Esophagus muscularis mucosa (tissue), 3 donors: ENCODE measurements at regions not wholly inside any gene's neighbourhood (a gene's known extent, or its start where the extent isn't known, plus 50 kb on each side); places are given as distances from the start of the nearest gene placed in this dataset.

Experiments
- POLR2A ChIP-seq: fragments of 450-650 bp; IDR thresholded peaks from one replicate; pipeline ENCODE4 v1.6.1; 2017; ENCODE audit warnings: antibody characterized with exemption, moderate library complexity, mild to moderate bottlenecking, low read depth
- POLR2AphosphoS5 ChIP-seq, 2 donors: sonication (generic); formaldehyde crosslinking; IDR thresholded peaks; one replicate each; pipeline ENCODE4 v1.6.1; 2017; ENCODE audit warnings: antibody characterized with exemption in 2 of 2
- TF ChIP-seq, protein P1 (sequence below), 3 experiments: fragments of 200-600 bp in 2 of 3; fragments of 450-650 bp in 1 of 3; sonication (generic) in 2 of 3; IDR thresholded peaks; one replicate each; pipeline ENCODE4 v1.5.1; 2017 to 2019; ENCODE audit warnings: antibody characterized with exemption in 3 of 3, mild to moderate bottlenecking in 2 of 3, moderate library complexity in 1 of 3

DNA sequence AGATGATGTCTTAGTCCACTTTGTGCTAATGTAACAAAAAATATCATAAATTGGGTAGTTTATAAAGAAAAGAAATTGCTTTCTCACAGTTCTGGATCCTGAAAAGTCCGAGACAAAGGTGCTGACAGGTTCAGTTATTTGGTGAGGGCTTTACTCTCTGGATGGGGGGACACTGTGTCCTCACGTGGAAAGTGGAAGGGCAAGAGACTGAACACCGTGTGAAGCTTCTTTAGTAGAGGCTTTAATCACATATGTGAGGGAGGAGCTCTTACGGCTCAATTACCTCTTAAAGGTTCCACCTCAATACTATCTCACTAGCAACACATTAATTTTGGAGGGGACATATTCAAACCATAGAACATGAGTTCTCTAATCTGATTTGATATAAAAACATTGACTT lies 204.3 kb downstream of the FSIP2 start:
- TF ChIP-seq, protein P1, sequence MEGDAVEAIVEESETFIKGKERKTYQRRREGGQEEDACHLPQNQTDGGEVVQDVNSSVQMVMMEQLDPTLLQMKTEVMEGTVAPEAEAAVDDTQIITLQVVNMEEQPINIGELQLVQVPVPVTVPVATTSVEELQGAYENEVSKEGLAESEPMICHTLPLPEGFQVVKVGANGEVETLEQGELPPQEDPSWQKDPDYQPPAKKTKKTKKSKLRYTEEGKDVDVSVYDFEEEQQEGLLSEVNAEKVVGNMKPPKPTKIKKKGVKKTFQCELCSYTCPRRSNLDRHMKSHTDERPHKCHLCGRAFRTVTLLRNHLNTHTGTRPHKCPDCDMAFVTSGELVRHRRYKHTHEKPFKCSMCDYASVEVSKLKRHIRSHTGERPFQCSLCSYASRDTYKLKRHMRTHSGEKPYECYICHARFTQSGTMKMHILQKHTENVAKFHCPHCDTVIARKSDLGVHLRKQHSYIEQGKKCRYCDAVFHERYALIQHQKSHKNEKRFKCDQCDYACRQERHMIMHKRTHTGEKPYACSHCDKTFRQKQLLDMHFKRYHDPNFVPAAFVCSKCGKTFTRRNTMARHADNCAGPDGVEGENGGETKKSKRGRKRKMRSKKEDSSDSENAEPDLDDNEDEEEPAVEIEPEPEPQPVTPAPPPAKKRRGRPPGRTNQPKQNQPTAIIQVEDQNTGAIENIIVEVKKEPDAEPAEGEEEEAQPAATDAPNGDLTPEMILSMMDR (IDR thresholded peaks at IDR 0.05): no peak
- no peak for TF ChIP-seq POLR2A
- no peak for TF ChIP-seq POLR2AphosphoS5 (IDR thresholded peaks at IDR 0.05)
